HAP-1 (cell line): ENCODE measurements at regions not wholly inside any gene's neighbourhood (a gene's known extent, or its start where the extent isn't known, plus 50 kb on each side); places are given as distances from the start of the nearest gene placed in this dataset.

Experiments
- DNase-seq, 2 experiments: peaks; one replicate each; pipeline ENCODE4 v3.0.0-alpha.2; 2016 to 2020; ENCODE audit warnings: low spot score in 2 of 2
- H3K27me3 ChIP-seq: fragments of 250-450 bp; sonication (Bioruptor Pico); 2 replicates; pipeline ENCODE4 v1.5.1; 2020; ENCODE audit warnings: low read depth, mild to moderate bottlenecking, moderate library complexity
- H3K36me3 ChIP-seq: fragments of 250-450 bp; sonication (Bioruptor Pico); replicated peaks from 2 replicates; pipeline ENCODE4 v1.5.1; 2020; ENCODE audit warnings: mild to moderate bottlenecking
- H3K4me1 ChIP-seq: fragments of 250-450 bp; sonication (Bioruptor Pico); 2 replicates; pipeline ENCODE4 v1.5.1; 2020; ENCODE audit warnings: mild to moderate bottlenecking
- H3K4me3 ChIP-seq: fragments of 250-450 bp; sonication (Bioruptor Pico); 2 replicates; pipeline ENCODE4 v1.5.1; 2020; ENCODE audit warnings: mild to moderate bottlenecking, moderate library complexity
- H3K9me3 ChIP-seq: fragments of 250-450 bp; sonication (Bioruptor Pico); 2 replicates; pipeline ENCODE4 v1.5.1; 2020; ENCODE audit warnings: mild to moderate bottlenecking, moderate library complexity
- in situ Hi-C: fragments of 300-500 bp; cut with MboI; formaldehyde crosslinking; loops from 3 replicates; pipeline ENCODE4 v1.14.3; 2020; ENCODE audit warnings: low sequenced_read_pairs, inconsistent platforms, mixed read lengths

DNA sequence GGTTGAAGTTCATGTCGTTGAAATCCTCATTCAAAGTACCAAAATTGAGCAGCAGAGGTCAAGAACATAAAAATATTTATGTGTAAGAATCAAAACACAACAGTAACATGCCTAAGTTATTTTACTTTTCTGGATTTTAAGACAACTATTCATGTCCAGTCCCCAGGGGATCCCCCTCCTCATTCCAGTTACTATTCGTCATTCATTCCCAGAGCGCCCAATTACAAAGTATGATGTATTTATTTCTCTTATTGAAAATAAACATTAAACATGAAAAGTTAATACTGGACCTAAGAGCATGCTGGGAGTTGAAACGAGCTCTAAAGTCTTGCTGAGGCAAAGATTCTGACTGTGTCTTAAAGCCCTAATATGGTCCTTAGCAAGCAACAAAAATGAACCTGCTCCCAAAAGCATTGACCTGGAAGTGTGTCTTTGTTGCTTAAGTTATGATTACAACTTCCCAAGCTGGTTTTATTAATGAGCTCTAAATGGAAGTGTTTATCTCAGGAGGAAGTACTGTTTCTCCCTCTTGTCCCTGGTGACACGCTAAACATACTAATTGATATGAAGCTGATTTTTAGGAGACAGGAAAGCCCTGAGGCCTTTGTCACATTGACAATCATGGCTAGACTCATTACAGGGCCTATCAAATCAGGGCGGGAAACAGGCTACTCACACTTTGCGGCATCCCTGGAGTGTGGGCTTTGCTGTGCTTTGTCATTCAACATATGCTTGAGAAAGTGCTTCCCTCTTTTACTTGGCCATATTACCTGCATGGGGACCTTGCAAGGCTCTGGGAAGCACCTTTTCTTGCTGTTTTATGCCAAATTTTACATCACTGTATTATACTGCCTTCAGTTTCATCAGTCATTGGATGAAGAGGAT, 192.2 kb upstream of the DTNBP1 start:
- Histone ChIP-seq H3K9me3 (no peaks in the 10 kb centered on the region), H3K27me3 (no peaks in the 10 kb centered on the region), H3K36me3 (no peaks in the 10 kb centered on the region), H3K4me3 (no peak overlapping the region), H3K4me1 (no peaks in the 10 kb centered on the region)
- no peak for DNase-seq
- in situ Hi-C loops = no loop called here

DNA sequence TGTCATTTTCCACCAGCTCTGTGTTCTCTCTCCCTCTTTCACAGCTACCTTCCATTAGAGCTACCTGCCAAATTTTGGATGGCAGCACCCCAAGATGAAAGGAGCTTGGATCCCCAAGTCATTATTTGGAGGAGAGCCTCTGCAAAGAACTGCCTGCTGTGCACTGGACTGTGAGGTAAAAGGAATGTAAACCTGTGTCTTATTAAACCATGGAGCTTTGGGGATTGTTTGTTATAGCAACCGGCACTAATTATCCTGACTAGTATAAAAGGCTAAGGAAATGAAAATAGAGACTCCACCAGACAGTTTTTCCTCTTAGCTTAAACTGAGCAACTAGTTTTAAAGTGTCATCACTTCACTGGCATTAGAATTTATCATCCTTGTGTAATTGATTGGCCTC, 191.6 kb upstream of the DTNBP1 start:
- no peaks in the 10 kb centered on the region for H3K9me3 ChIP-seq
- no peaks in the 10 kb centered on the region for H3K27me3 ChIP-seq
- DNase-seq = no peak
- H3K4me1 ChIP-seq = no peaks in the 10 kb centered on the region
- no peak overlapping the region for H3K4me3 ChIP-seq
- in situ Hi-C loops = no loop called here
- no peaks in the 10 kb centered on the region for H3K36me3 ChIP-seq

- no peaks in the 10 kb centered on the region for H3K36me3 ChIP-seq
- no peak for DNase-seq
- H3K4me3 ChIP-seq = no peak overlapping the region
- no peaks in the 10 kb centered on the region for H3K4me1 ChIP-seq
- in situ Hi-C loops = no loop called here
- H3K9me3 ChIP-seq = no peaks in the 10 kb centered on the region
- no peaks in the 10 kb centered on the region for H3K27me3 ChIP-seq
Observed at GRCh38 chr6:15853259-15853658, 190.4 kb upstream of the DTNBP1 start.

- DNase-seq = no peak
- Histone ChIP-seq H3K27me3 (no peaks in the 10 kb centered on the region), H3K4me3 (no peak overlapping the region), H3K9me3 (no peaks in the 10 kb centered on the region), H3K4me1 (no peaks in the 10 kb centered on the region), H3K36me3 (no peaks in the 10 kb centered on the region)
- in situ Hi-C loops = no loop called here
Observed at GRCh38 chr6:15852289-15852688, 189.5 kb upstream of the DTNBP1 start.

DNA sequence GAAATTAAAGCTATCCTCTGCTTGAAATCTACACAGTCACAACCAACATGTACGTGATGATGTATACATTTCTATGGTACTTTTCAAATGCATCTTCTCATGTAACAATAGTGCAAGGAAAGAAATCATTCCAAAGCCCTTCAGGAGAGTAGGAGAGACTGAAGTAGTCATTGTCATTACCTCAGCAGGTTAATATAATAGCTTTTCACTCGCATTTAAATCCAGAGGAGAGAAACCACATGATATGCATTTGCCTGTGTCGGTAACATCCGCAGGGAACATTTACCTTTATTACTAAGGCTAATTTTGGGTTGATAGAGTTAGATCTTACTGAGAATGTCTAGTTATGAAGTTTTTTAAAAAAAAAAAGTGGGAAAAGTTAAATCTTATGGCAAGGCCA, 186.6 kb upstream of the DTNBP1 start:
- Histone ChIP-seq H3K27me3 (no peaks in the 10 kb centered on the region), H3K4me1 (no peaks in the 10 kb centered on the region), H3K4me3 (no peak overlapping the region), H3K9me3 (no peaks in the 10 kb centered on the region), H3K36me3 (no peaks in the 10 kb centered on the region)
- DNase-seq = no peak
- in situ Hi-C loops = no loop called here

DNA sequence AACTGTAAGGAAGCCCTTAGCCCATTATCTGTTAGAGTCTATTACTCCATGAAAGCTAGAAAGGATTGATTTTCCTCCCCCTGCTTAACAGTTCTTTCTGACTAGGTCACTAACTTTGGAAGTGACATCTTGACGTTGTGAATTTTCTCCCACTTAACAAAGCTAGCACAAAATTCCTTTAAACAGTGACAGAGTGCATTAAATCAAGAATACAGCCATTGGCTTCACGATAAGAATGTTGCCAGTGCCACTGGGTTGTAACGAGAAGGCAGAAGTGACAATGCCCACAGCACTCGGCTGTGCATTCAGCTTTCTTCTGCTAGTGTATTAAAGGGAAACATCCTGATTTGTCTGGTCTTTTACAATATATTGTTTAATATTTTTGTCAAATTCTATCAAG, 182.7 kb upstream of the DTNBP1 start:
- no peaks in the 10 kb centered on the region; the same call in 1 of the 2 replicates for H3K4me1 ChIP-seq
- H3K27me3 ChIP-seq = no peaks in the 10 kb centered on the region

DNA sequence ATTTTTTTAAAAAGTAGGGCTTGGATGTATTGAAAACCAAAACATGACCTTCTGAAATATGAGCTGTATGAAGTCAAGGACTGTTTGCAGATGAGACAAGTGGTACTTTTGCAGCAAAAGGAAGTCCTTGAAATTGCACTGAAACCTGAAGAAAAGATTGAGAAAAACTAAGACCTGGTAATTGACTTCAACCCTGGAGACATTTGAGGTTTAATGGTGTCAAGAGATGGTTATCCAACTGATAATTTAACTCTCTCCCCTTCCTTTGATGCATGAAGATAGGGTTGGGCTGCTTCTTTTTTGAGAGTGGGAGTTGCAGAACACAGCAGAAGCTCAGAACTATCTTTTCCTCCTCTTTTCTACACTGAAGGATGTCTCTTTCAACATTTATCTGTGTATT, 180.9 kb upstream of the DTNBP1 start:
- no peaks in the 10 kb centered on the region for H3K36me3 ChIP-seq
- DNase-seq = no peak
- in situ Hi-C loops = no loop called here
- no peaks in the 10 kb centered on the region for H3K27me3 ChIP-seq
- H3K9me3 ChIP-seq = no peaks in the 10 kb centered on the region
- H3K4me3 ChIP-seq = no peak overlapping the region
- no peaks in the 10 kb centered on the region; the same call in 1 of the 2 replicates for H3K4me1 ChIP-seq

More for the DNA sequence above, 182.7 kb upstream of the DTNBP1 start:
- H3K9me3 ChIP-seq = no peaks in the 10 kb centered on the region
- in situ Hi-C loops = no loop called here
- H3K36me3 ChIP-seq = no peaks in the 10 kb centered on the region
- no peak for DNase-seq
- H3K4me3 ChIP-seq = no peak overlapping the region

DNA sequence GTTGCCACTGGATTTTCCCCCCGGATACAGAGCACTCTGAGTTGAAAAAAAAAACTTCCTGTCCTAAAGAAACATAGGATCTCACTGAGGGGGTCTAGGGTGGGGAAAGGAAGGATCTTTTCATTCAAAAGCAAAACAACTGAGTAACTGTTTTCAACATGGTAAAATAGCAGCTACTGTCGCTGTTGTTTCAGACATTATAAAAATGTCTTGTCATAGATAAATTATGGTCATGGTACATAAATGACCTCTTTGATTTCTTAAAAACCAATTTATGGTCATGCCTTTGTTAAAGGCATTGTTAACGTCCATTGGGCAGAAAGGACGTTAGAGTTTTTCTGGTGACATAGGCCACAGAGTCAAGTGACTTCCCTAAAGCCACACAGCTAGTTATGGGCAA, 180.4 kb upstream of the DTNBP1 start:
- H3K4me3 ChIP-seq = no peak overlapping the region
- no peaks in the 10 kb centered on the region for H3K27me3 ChIP-seq
- no peak for DNase-seq
- in situ Hi-C loops = no loop called here
- no peaks in the 10 kb centered on the region for H3K9me3 ChIP-seq
- no peaks in the 10 kb centered on the region for H3K36me3 ChIP-seq
- no peaks in the 10 kb centered on the region; the same call in 1 of the 2 replicates for H3K4me1 ChIP-seq

GRCh38 chr6:15842727-15843117, 179.9 kb upstream of the DTNBP1 start:
- Histone ChIP-seq H3K4me3 (no peak overlapping the region), H3K9me3 (no peaks in the 10 kb centered on the region), H3K36me3 (no peaks in the 10 kb centered on the region), H3K4me1 (no peaks in the 10 kb centered on the region; the same call in 1 of the 2 replicates), H3K27me3 (no peaks in the 10 kb centered on the region)
- in situ Hi-C loops = no loop called here
- DNase-seq = no peak

DNA sequence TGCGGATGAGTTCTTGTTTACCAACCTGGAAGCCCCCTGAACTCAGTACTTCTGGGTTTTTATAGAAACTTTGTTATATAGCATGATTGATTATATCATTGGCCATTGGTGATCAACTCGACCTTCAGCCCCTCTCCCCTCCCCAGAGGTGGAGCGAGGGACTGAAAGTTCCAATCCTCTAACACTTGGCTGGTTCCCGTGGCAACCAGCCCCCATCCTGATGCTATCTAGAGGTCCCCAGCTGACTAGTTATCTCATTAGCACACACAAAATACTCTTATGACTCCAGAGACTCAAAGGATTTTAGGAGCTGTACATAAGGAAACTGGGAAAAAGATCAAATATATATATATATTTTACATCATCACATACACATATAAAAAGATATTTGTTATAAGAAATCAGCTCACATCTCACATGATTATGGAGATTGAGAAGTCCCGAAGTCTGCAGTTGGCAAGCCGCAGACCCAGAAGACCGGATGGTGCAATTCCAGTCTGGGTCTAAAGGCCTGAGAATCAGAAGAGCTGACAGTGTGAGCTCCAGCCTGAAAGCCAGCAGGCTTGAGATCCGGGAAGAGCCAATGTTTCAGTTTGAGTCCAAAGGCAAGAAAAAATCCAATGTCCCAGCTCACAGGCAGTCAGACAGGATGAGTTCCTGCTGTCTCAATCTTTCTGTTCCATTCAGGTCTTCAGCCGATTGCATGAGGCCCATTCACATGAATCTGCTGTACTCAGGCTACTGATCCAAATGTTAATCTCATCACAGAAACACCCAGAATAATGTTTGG, 179.3 kb upstream of the DTNBP1 start:
- Histone ChIP-seq H3K9me3 (no peaks in the 10 kb centered on the region), H3K4me3 (no peak overlapping the region), H3K36me3 (no peaks in the 10 kb centered on the region), H3K27me3 (no peaks in the 10 kb centered on the region), H3K4me1 (no peaks in the 10 kb centered on the region; the same call in 1 of the 2 replicates)
- in situ Hi-C loops = no loop called here
- DNase-seq = no peak

DNA sequence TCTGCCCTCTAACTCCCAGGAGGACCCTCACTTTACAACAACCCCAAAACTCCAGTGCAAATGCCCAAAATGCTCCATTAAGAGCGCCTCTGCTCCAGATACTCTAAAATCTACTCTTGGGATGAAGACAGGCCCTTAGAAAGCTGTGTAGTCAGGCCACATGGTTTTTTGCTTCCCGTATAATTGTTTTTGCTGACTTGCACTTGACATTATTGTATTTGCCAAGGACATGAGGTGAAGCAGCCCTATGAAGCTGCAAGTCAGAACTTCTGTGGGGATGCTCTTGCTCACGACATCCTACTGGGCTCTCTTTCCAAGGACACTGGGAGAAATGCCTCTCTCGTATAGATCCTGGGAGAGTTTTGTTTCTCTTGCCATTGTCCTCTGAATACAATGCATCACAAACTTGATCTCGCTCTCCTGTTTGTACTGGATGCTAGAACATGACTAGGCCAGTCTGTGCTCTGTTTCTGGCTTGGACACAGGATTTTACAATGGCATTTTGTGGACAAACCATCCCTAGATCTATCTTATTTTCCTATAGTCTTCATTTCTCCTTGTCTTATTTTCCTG, 177.2 kb upstream of the DTNBP1 start:
- Histone ChIP-seq H3K27me3 (no peaks in the 10 kb centered on the region), H3K4me1 (no peaks in the 10 kb centered on the region; the same call in 1 of the 2 replicates), H3K4me3 (no peak overlapping the region), H3K9me3 (no peaks in the 10 kb centered on the region), H3K36me3 (no peaks in the 10 kb centered on the region)
- in situ Hi-C loops = no loop called here
- DNase-seq = no peak

DNA sequence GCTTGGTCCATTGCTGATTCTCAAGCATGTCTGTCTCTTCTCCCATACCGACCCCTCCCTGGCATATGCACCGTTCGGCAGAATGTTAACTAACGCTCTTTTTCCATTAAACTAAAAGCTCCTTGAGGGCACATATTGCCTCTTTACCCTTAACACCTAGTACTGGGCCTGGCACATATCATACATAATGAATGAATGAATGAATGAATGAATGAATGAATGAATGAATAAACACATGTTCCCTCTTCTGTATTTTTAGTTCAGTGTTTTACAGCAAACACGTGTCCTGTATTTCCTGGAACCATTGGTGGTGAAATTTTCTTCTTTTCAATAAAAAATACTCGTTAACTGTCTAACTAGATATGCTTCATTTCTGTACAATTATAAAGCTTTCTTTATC, 174.4 kb upstream of the DTNBP1 start:
- DNase-seq = no peak
- H3K4me1 ChIP-seq = peaks cover 3% of the 10 kb centered on the region; the same call in 1 of the 2 replicates
- no peaks in the 10 kb centered on the region for H3K36me3 ChIP-seq
- in situ Hi-C loops = no loop called here
- no peak overlapping the region for H3K4me3 ChIP-seq
- H3K27me3 ChIP-seq = no peaks in the 10 kb centered on the region
- H3K9me3 ChIP-seq = no peaks in the 10 kb centered on the region

- Histone ChIP-seq H3K27me3 (no peaks in the 10 kb centered on the region), H3K4me3 (no peak overlapping the region), H3K4me1 (peaks cover 17% of the 10 kb centered on the region), H3K9me3 (no peaks in the 10 kb centered on the region), H3K36me3 (no peaks in the 10 kb centered on the region)
- DNase-seq = peak in 1 of 2 experiments; percentile 18
- in situ Hi-C loops = no loop called here
Observed at GRCh38 chr6:15832841-15833240, 170.0 kb upstream of the DTNBP1 start.

GRCh38 chr6:15829156-15829555, 166.3 kb upstream of the DTNBP1 start:
- in situ Hi-C loops = no loop called here

More at GRCh38 chr6:15829156-15829555, 166.3 kb upstream of the DTNBP1 start:
- no peaks in the 10 kb centered on the region for H3K36me3 ChIP-seq
- H3K4me3 ChIP-seq = no peak overlapping the region
- no peak for DNase-seq
- H3K27me3 ChIP-seq = no peaks in the 10 kb centered on the region
- no peaks in the 10 kb centered on the region for H3K9me3 ChIP-seq
- H3K4me1 ChIP-seq = peaks cover 17% of the 10 kb centered on the region
